GM12875 (cell line): ENCODE measurements at regions not wholly inside any gene's neighbourhood (a gene's known extent, or its start where the extent isn't known, plus 50 kb on each side); places are given as distances from the start of the nearest gene placed in this dataset.

Experiments
- H3K4me3 ChIP-seq: one replicate; pipeline ENCODE4 v1.5.1; 2011; ENCODE audit warnings: low read depth, low read length, control low read depth
- TF ChIP-seq, protein P1 (sequence below): IDR thresholded peaks from 2 replicates; pipeline ENCODE4 v1.5.1; 2011; ENCODE audit warnings: low read depth, mild to moderate bottlenecking, control low read depth, inconsistent platforms, low read length, moderate library complexity, borderline replicate concordance; ENCODE audit not compliant: insufficient read depth

DNA sequence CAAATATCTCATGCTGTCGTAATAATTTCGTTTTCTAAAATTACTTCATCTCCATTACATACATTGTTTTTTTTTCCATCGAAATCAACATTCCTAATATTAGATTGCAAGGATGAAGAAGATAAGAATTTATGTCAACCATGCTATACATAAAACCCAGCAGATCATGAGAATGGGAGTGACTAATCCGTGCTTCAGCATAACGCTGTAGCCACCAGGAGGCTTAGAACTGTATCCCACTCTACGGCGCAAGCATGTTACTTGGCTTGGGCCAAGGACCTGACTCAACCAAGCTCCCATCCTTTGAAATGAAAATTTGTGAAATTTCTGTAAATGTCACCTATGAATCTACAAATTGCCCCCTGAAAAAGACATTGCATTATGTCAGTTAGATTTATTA lies 392.5 kb downstream of the FIGN start:
- TF ChIP-seq, protein P1, sequence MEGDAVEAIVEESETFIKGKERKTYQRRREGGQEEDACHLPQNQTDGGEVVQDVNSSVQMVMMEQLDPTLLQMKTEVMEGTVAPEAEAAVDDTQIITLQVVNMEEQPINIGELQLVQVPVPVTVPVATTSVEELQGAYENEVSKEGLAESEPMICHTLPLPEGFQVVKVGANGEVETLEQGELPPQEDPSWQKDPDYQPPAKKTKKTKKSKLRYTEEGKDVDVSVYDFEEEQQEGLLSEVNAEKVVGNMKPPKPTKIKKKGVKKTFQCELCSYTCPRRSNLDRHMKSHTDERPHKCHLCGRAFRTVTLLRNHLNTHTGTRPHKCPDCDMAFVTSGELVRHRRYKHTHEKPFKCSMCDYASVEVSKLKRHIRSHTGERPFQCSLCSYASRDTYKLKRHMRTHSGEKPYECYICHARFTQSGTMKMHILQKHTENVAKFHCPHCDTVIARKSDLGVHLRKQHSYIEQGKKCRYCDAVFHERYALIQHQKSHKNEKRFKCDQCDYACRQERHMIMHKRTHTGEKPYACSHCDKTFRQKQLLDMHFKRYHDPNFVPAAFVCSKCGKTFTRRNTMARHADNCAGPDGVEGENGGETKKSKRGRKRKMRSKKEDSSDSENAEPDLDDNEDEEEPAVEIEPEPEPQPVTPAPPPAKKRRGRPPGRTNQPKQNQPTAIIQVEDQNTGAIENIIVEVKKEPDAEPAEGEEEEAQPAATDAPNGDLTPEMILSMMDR = no peak
- H3K4me3 ChIP-seq = no peak overlapping the region

DNA sequence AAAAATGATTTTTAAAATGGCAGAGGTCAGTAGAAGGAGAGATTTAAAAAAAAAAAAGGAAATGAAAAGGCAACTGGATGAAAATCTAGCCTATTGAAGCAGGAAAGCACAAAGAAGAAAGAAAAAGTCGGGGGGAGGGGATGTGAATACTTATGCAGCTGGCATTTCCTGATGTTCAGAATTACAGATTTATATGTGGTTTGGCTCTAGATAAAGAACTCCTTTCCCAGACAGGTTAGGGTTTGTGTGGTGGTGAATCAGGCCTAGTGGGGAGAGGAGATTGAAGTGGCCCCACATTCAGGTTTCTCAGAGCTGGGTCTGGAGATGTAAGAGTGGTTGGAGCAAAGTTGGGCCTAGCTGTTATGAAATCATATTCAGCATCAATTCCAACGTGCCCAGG lies 394.4 kb downstream of the FIGN start:
- no peak overlapping the region for H3K4me3 ChIP-seq
- TF ChIP-seq, protein P1 = no peak

DNA sequence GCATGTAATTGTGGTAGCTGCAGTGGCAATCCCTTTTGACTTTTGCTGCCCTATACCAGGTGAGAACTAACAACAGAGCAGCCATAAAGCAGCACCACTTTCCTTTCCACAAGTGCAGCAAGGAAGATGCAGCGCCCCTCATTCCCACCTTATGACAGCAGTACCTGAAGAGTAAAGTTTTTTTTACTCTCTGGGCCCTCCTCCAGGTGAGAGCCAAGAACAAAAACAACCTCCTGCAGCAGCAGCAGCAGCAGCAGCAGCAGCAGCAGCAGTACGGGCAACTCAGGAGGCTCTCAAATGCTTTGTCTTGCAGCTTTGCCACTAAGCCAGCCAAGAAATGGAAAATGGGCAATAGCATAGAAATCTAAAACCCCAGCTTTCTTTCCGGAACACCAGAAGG lies 397.5 kb downstream of the FIGN start:
- TF ChIP-seq, protein P1 = no peak
- no peak overlapping the region for H3K4me3 ChIP-seq

DNA sequence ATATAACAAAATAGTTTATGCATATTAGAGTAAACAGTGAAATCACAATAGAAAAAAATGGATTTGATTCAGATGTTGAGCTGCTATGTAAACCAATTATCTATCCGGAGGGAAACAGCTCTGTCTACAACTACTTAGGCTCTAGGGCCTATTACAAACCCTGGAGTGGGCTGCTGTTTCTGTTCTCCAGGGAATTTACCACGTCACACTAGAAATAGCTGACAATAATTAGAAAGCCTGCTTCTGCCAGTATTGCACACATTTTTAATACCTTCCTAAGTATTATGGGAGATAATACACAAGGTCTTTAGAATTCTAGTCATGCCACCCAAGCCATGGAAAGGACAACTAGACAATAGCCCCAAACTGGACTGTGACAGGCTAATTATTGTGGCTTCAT lies 411.1 kb downstream of the FIGN start:
- TF ChIP-seq, protein P1 = no peak
- H3K4me3 ChIP-seq = no peak overlapping the region

DNA sequence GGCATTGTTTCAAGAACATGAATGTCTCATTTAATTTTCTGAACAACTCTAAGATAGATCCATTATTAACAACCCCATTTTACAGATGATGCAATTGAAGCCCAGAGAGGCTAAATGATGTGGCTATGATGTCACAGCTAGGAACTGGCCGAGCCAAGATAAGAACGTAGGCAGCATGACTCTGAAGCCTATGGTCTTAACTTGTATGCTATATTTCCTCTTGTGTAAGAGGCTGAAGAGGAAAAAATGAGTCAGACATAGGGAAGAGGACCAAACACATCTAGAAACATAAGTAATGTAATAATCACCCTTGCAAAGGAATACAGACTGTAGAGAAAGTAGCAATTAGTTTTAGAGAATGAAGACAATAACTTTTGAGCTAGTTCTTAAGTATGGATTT lies 416.8 kb downstream of the FIGN start:
- TF ChIP-seq, protein P1 = no peak
- no peak overlapping the region for H3K4me3 ChIP-seq

DNA sequence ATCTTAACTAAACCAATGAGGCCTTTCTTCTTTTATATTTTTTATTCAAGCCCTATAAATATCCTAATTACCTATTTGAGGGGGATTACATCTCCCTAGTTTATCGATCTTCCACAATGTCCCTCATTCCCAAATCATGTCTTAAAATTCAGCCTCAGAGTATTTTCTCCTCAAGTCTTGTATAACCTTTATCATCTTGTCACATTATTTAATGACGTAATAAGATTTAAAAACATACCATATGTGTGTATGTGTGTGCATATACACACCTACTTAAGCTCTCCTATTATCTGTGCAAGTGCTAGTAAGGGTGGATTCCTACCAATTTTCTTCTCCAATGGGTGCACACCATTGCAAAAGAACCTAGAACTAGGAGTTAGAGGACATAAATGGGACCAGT lies 421.1 kb downstream of the FIGN start:
- H3K4me3 ChIP-seq = no peak overlapping the region
- TF ChIP-seq, protein P1 = no peak

DNA sequence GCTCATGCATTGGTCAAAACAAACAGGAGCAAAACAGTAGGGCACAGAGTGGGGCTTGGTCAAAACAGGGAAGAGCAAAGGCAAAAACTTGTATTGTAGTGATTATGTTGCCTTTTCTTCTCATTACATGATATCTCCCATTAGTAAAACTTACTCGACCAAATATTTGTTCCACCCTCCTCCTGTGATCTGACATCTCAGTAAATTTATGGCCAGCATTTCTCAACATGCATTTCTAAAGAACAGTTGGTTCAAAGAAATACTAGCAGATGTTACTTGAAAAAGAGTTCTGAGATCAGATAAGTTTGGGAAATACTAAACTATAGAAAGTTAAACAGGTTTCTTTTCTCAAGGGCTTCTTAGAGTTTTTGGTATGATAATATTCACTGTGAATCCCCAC lies 423.1 kb downstream of the FIGN start:
- TF ChIP-seq, protein P1 = no peak
- H3K4me3 ChIP-seq = no peak overlapping the region
